Fibroblast of skin of left quadriceps (primary cell): ENCODE measurements at regions not wholly inside any gene's neighbourhood (a gene's known extent, or its start where the extent isn't known, plus 50 kb on each side); places are given as distances from the start of the nearest gene placed in this dataset.

Experiments
- DNase-seq, 2 experiments: peaks; one replicate each; pipeline ENCODE4 v3.0.0-alpha.2; 2013; ENCODE audit warnings: low read depth in 2 of 2

GRCh38 chr4:31054295-31054694 lies 334.1 kb downstream of the PCDH7 start:
- DNase-seq: no peak

- DNase-seq: no peak
Measured at GRCh38 chr4:31058656-31059055, 338.5 kb downstream of the PCDH7 start.

GRCh38 chr4:31059753-31060522 lies 339.8 kb downstream of the PCDH7 start:
- no peak for DNase-seq

- no peak for DNase-seq
Measured at GRCh38 chr4:31065086-31065485, 344.9 kb downstream of the PCDH7 start.

GRCh38 chr4:31068257-31069075 lies 348.3 kb downstream of the PCDH7 start:
- DNase-seq: no peak

GRCh38 chr4:31069151-31069550 lies 349.0 kb downstream of the PCDH7 start:
- DNase-seq: no peak

- no peak for DNase-seq
Measured at GRCh38 chr4:31071508-31072486, 351.6 kb downstream of the PCDH7 start.

- no peak for DNase-seq
Measured at GRCh38 chr4:31075969-31076368, 355.8 kb downstream of the PCDH7 start.

- DNase-seq: no peak
Measured at GRCh38 chr4:31078661-31079060, 358.5 kb downstream of the PCDH7 start.

GRCh38 chr4:31080887-31081286 lies 360.7 kb downstream of the PCDH7 start:
- DNase-seq: no peak

- peak; percentile 44 to 47 for DNase-seq
Measured at GRCh38 chr4:31081366-31081765, 361.2 kb downstream of the PCDH7 start.

- DNase-seq: no peak
Measured at GRCh38 chr4:31083456-31083855, 363.3 kb downstream of the PCDH7 start.

- no peak for DNase-seq
Measured at GRCh38 chr4:31084806-31085416, 364.7 kb downstream of the PCDH7 start.

GRCh38 chr4:31085689-31086088 lies 365.5 kb downstream of the PCDH7 start:
- no peak for DNase-seq

GRCh38 chr4:31086756-31087330 lies 366.7 kb downstream of the PCDH7 start:
- no peak for DNase-seq

- no peak for DNase-seq
Measured at GRCh38 chr4:31088600-31089230, 368.5 kb downstream of the PCDH7 start.

- DNase-seq: no peak
Measured at GRCh38 chr4:31089815-31090214, 369.6 kb downstream of the PCDH7 start.

GRCh38 chr4:31094474-31094873 lies 374.3 kb downstream of the PCDH7 start:
- no peak for DNase-seq

GRCh38 chr4:31097999-31098398 lies 377.8 kb downstream of the PCDH7 start:
- DNase-seq: no peak

GRCh38 chr4:31100536-31100935 lies 380.4 kb downstream of the PCDH7 start:
- no peak for DNase-seq

- no peak for DNase-seq
Measured at GRCh38 chr4:31104043-31104442, 383.9 kb downstream of the PCDH7 start.
